ENCODE measurements at regions not wholly inside any gene's neighbourhood (a gene's known extent, or its start where the extent isn't known, plus 50 kb on each side); places are given as distances from the start of the nearest gene placed in this dataset.
"Not testable (repeated sequence)": the region's sequence is repeated elsewhere in the genome, so short reads cannot be mapped to it uniquely, and the experiment has no call there.

DNA sequence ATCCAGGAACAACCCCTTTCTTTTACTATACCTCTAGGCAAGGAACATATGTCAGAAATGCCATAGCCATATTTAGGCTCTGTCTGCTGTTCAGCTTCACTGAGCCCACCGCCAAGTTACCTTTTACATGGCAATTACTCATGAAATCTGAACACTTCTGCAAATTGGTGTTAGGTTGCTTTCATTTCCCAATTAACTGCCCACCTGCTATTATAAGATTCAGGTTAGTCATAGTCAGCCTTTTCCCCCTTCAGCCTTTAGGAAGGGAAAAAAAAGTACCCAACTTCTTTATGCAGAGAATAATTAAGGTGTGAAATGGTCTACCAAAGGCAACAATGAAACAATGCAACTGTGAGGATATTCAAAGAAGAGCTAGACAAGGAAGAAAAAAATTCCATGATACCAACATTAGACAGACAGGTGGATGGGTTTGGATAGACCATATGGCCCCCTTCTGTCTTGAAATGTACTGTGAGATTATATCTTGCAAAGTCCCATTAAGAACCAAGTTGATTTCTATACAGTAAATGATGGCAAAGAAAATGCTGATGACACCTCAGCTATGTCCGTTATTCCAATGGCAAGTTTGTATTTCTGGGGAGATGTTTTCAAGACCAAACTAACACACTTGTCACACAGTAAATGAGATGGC is 442.1 kb upstream of the NRP1 start:
- no peak for DNase-seq
- no peak overlapping the region for H3K27ac Mint-ChIP-seq
- no peaks in the 10 kb centered on the region for H3K36me3 Mint-ChIP-seq
- peaks cover 7% of the 10 kb centered on the region for H3K4me1 Mint-ChIP-seq
- H3K4me3 Mint-ChIP-seq = no peak overlapping the region
- H3K27me3 Mint-ChIP-seq = peaks cover 8% of the 10 kb centered on the region
- no peaks in the 10 kb centered on the region for H3K9me3 Mint-ChIP-seq

DNA sequence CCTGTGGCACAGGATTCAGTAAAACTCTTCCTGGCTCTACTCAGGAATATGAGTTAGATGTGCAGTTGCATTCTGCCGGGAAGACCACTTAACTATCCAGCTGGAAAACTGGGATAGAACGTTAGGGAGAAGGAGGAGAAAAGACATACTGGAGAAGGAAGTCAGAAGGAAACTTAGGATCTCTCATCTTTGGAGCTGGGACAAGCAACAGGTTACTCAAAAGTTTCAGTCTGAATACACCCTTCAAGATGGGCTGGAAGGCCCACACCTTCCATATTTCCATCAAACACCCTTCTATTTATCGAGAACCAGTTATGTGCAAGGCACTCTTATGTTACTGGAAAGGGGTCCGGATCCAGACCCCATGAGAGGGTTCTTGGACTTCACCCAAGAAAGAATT is 440.4 kb upstream of the NRP1 start:
- DNase-seq = no peak
- H3K27ac Mint-ChIP-seq = no peak overlapping the region
- peaks cover 7% of the 10 kb centered on the region for H3K4me1 Mint-ChIP-seq
- H3K36me3 Mint-ChIP-seq = no peaks in the 10 kb centered on the region
- no peak overlapping the region for H3K4me3 Mint-ChIP-seq
- peaks cover 11% of the 10 kb centered on the region for H3K27me3 Mint-ChIP-seq
- H3K9me3 Mint-ChIP-seq = no peaks in the 10 kb centered on the region

DNA sequence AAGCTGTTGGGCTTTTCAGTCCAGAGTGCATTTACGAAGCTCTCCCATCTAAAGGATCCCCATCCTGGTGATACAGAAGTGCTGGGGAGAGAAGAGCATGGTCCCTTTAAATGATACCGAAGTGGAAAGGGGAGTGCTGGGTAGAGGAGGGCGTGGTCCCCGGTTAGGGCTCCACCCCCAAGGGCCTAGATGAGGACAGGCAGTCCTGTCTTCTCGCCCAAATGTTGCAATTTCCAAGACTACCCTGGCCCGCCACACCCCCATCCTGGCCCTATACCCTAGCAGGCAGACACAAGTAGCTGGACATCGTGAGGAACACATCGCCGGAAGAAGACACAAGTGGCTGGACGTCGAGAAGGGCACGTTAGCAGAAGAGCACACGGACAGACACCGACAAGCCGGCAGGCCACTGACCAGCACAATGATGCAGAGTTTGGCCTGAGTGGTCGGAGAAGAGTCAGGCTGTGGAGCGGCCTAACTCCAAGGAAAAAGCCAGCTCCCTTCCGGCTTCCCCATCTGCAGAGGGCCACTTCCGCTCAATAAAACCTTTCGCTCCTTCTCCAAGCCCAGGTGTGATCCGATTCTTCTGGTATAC is 439.5 kb upstream of the NRP1 start:
- no peak for DNase-seq
- Mint-ChIP-seq H3K27ac (no peak overlapping the region), H3K36me3 (no peaks in the 10 kb centered on the region), H3K9me3 (no peaks in the 10 kb centered on the region), H3K4me1 (peaks cover 7% of the 10 kb centered on the region), H3K27me3 (peaks cover 11% of the 10 kb centered on the region), H3K4me3 (no peak overlapping the region)

DNA sequence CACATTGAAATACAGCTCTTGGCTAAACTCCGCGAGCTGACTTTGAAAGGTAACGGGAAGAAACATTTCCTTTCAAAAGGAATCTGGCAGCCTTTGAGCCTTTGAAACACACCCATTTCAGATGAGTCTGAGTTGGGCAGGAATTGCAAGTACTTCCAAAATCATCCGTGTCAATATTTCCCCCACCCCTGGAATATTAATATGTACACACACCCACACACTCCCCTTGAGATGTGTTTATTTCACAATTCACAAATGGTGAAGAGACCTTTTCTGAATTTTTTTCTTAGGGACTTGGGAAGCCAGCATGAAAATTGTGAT is 438.7 kb upstream of the NRP1 start:
- peaks cover 11% of the 10 kb centered on the region for H3K27me3 Mint-ChIP-seq
- H3K36me3 Mint-ChIP-seq = no peaks in the 10 kb centered on the region
- no peak for DNase-seq
- no peak overlapping the region for H3K27ac Mint-ChIP-seq
- no peak overlapping the region for H3K4me3 Mint-ChIP-seq
- H3K4me1 Mint-ChIP-seq = peaks cover 7% of the 10 kb centered on the region
- H3K9me3 Mint-ChIP-seq = no peaks in the 10 kb centered on the region

DNA sequence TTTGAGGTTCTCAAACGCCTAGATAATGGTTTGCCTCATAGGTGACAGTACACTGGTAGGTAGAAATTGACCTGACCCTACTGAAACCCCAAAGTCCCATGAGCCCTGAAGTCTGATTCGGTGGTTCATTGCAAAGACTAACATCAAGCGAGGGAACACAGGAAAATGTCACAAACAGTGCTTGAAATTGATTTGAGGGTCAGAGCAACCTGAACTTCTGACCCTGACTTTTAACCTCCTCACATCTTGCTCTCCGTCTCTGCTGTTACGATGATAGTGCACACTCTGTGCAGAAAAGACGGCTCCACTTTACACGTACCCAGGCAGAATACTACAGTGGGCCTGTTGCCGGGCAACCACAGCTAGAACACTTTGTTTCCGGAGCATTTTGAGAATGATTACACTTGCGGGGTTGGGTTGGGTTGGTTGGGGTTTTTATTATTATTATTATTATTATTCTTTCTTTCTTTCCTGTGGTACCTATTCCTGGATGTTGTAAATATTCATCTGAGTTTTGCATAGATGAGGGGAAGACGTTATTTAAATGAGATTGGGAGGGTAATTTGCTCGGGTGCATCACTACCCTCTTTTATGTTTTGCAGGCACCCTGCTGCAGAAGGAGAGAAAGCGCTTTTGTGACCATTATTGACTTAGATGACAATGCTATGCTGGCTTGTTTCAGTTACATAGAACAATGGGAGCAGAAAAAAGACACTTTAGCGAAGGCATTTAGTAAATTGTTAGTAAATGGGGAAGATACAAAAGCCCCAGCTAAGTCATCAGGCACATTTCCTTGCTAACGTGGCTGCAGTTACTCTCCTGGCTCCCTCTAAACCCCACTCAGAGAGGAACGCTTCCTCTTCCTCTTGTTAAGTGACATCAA is 438.1 kb upstream of the NRP1 start:
- H3K27ac Mint-ChIP-seq = no peak overlapping the region
- no peaks in the 10 kb centered on the region for H3K36me3 Mint-ChIP-seq
- H3K27me3 Mint-ChIP-seq = peaks cover 11% of the 10 kb centered on the region
- H3K4me3 Mint-ChIP-seq = no peak overlapping the region
- DNase-seq = no peak
- peaks cover 7% of the 10 kb centered on the region for H3K4me1 Mint-ChIP-seq
- no peaks in the 10 kb centered on the region for H3K9me3 Mint-ChIP-seq

DNA sequence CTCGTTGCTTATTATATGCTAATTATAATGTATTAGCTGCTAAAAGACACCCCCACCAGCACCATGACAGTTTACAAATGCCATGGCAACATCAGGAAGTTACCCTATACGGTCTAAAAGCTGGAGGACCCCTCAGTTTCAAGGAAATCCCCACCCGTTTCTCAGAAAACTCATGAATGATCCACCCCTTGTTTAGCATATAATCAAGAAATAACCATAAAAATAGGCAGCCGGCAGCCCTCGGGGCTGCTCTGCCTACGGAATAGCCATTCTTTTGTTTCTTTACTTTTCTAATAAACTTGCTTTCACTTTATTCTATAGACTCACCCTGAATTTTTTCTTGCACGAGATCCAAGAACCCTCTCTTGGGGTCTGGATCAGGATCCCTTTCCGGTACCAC is 437.4 kb upstream of the NRP1 start:
- not testable (repeated sequence) for H3K36me3 Mint-ChIP-seq, H3K9me3 Mint-ChIP-seq, H3K4me3 Mint-ChIP-seq, H3K4me1 Mint-ChIP-seq, H3K27ac Mint-ChIP-seq, DNase-seq
- peaks cover 11% of the 10 kb centered on the region for H3K27me3 Mint-ChIP-seq

DNA sequence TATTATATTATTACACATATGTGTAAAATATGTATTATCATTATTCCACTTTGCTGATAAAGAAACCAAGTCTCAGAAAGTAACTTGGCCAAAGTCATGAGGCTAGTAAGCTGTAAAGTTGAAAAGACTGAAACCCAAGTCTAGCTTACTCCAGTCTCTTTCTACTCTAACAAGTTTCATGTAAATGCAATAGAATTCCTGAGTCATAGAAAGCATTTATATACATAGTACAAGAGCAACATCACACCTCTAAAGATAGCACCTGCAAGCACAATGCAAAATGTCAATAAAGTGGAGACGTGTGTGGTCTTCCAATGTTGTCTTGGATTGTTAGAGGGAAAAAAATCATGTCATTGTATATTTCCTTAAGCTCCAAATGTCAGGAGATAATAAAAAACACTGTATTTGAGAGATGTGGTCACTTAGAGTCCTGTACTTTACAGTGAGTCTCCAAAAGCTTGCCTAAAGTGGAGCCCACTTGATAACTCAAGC is 430.3 kb upstream of the NRP1 start:
- DNase-seq = no peak
- Mint-ChIP-seq H3K27me3 (no peaks in the 10 kb centered on the region), H3K4me1 (no peaks in the 10 kb centered on the region), H3K27ac (no peak overlapping the region), H3K36me3 (peaks cover 2% of the 10 kb centered on the region), H3K4me3 (no peak overlapping the region), H3K9me3 (peaks cover 2% of the 10 kb centered on the region)

DNA sequence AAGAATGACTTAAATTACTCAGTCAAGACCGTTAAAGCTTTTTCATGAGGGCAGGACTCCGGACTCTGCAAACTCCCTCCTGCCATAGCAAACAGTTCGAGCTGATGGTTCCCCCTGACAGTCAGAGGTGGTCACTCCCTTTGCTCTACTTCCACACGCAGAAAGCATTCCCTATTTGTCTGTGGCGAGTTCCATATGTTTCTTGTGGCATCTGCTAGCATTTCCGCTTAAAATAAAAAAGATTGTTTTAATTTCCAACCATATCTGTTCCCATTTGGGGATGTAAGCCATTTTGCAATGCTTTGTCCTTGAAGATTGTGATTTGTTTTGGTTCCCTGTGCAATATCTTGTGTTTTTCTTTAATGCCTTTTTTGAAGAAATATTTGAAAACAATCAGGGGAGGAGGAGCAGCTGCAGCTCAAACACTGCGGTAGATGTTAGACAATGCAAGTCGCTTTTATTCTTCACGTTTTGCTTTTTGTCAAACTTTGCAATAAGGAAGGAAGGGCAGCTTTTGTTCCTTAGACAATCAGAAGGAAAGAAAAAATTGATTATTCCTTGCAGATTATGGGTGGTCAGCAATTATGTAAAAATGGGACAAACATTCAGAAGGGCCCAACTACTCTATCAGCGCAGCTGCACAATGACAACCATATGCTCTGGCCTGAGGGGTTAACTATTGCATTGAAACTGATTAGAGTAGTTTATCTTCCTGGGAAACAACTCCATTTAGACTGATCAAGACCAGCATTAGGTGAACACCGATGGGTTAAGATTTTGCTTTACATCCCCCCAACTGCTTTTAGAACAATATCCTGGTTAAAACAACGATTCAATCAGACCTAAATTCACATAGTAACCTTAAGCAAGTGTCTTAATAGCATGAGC is 425.8 kb upstream of the NRP1 start:
- no peak overlapping the region for H3K27ac Mint-ChIP-seq
- peaks cover 2% of the 10 kb centered on the region for H3K36me3 Mint-ChIP-seq
- no peak overlapping the region for H3K4me3 Mint-ChIP-seq
- H3K9me3 Mint-ChIP-seq = peaks cover 2% of the 10 kb centered on the region
- no peaks in the 10 kb centered on the region for H3K27me3 Mint-ChIP-seq
- H3K4me1 Mint-ChIP-seq = no peaks in the 10 kb centered on the region
- DNase-seq = no peak

DNA sequence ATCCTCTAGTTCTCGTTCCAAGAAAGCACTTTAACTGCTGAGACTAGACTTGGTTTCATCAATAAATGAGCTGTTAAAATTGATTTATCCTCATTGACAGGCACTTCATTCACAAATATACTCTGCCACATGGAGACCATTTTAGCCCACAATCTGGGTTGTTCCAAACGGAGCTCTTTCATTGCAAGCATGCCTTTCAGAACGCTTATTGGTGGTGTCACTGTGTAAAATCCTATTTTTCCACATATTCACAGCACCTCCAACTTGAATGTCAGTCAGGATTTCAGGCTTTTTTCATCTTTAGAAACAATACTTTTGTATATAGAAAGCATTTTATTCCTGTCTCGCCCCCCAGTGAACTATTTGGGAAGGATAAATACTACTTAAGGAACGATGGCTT is 424.7 kb upstream of the NRP1 start:
- Mint-ChIP-seq H3K4me3 (no peak overlapping the region), H3K27ac (no peak overlapping the region), H3K36me3 (peaks cover 2% of the 10 kb centered on the region), H3K4me1 (no peaks in the 10 kb centered on the region), H3K27me3 (no peaks in the 10 kb centered on the region), H3K9me3 (peaks cover 2% of the 10 kb centered on the region)
- DNase-seq = no peak

DNA sequence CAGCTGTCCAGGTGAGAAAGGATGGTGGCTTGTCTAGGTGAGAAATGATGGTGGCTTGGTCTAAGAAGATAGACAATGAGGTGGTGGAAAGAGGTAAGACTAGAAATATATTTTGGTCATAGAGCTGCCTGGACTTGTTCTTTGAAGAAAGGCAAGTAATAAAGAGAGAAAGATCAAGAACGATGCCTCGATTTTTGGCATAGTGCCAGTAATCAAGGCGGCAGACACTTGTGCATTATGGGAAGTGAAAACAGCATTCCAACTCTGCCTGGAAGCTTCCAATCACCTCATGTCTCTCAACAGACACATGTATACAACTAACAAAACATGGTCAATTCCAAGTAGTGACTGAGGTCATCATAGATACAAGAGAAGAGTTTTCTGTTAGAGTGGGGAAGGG is 423.8 kb upstream of the NRP1 start:
- no peak overlapping the region for H3K27ac Mint-ChIP-seq
- no peaks in the 10 kb centered on the region for H3K27me3 Mint-ChIP-seq
- no peak overlapping the region for H3K4me3 Mint-ChIP-seq
- DNase-seq = no peak
- H3K4me1 Mint-ChIP-seq = no peaks in the 10 kb centered on the region
- H3K9me3 Mint-ChIP-seq = peaks cover 2% of the 10 kb centered on the region
- H3K36me3 Mint-ChIP-seq = peaks cover 2% of the 10 kb centered on the region

DNA sequence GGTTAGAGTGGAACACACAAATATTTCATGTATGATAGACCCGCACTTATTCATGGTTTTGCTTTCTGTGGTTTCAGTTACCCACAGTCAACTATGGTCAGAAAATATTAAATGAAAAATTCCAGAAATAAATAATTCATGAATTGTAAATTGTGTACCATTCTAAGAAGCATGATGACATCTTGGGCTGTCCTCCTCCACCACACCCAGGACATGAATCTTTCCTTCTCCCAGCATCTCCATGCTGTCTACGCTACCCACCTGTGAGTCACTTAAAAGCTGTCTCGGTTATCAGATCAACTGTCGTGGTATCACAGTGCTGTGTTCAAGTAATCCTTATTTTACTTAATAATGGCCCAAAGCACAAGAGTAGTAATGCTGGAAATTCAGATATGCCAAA is 419.6 kb upstream of the NRP1 start:
- no peaks in the 10 kb centered on the region for H3K4me1 Mint-ChIP-seq
- no peak overlapping the region for H3K4me3 Mint-ChIP-seq
- DNase-seq = no peak
- H3K27me3 Mint-ChIP-seq = no peaks in the 10 kb centered on the region
- H3K9me3 Mint-ChIP-seq = no peaks in the 10 kb centered on the region
- H3K36me3 Mint-ChIP-seq = no peaks in the 10 kb centered on the region
- H3K27ac Mint-ChIP-seq = no peak overlapping the region

DNA sequence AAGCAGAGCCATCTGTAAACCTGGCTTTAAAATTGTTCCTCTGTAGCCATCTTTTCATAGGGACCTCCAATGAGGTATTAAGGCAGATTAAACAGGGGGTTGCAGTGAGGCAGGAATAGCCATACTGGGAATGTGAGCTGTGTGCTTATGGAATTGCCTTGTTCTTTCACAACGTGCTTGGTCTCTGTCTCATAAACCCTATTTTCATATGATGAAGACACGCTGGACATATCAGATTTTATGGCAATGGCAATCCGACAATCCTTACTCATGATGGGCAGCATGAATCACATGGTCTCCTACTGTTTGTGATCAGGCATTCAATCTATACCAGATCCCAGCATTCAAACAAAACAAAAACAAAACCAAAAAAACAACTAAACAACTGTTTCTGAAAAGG is 418.9 kb upstream of the NRP1 start:
- no peaks in the 10 kb centered on the region for H3K4me1 Mint-ChIP-seq
- H3K4me3 Mint-ChIP-seq = no peak overlapping the region
- no peaks in the 10 kb centered on the region for H3K36me3 Mint-ChIP-seq
- no peak for DNase-seq
- H3K27me3 Mint-ChIP-seq = no peaks in the 10 kb centered on the region
- H3K9me3 Mint-ChIP-seq = no peaks in the 10 kb centered on the region
- H3K27ac Mint-ChIP-seq = no peak overlapping the region

DNA sequence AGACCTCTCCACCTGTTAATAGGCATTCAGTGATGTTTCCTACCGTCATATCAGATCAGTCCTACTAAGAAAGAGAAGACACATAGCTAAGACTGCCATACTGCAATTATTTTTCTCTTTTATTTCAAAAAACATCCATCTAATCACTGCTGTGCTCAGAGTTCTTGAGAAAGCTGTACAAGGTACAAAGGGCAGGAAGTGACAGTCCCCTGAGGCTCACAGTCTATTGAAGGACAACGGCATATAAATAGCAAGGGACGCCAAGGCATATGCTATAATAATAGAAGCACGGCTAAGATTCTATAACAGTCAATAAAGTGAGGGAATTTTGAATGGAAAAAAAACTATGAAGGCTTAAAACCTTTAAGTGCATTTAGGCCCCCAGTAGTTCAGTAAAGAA is 415.3 kb upstream of the NRP1 start:
- DNase-seq = no peak
- Mint-ChIP-seq H3K36me3 (no peaks in the 10 kb centered on the region), H3K4me3 (no peak overlapping the region), H3K27me3 (no peaks in the 10 kb centered on the region), H3K9me3 (no peaks in the 10 kb centered on the region), H3K4me1 (peaks cover 2% of the 10 kb centered on the region), H3K27ac (no peak overlapping the region)

DNA sequence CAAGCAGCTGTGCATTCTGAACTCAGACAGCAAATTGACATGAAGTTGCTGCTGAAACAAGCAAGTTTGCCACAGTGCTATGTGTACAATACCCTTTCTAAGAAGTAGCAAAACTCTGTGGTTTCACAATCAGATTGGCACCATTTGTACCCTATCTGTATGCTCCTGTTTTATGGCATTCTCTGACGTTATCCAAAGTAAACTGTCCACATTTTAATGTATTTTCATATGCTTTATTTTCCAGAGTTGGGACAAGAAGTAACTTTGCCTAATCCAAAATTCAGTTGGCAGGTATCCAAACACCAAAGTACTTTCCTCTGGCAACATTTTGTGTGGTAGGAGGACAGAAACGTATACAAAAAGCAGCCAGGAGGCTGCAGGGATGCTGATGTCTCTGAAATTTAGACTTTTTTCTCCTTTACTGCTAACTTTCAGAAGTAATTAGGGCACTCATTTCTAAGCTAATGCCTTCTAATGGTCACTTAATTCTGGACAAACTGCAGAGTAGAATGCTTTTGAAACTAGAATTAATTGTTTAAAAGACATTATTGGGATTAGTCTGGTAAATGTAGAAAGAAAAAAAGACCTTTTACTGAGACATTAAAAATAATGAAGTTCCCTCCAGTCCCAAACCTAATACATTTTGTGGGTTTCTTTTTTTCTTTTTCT is 414.7 kb upstream of the NRP1 start:
- Mint-ChIP-seq H3K4me3 (no peak overlapping the region), H3K27me3 (no peaks in the 10 kb centered on the region), H3K36me3 (no peaks in the 10 kb centered on the region), H3K4me1 (peaks cover 2% of the 10 kb centered on the region), H3K27ac (no peak overlapping the region), H3K9me3 (no peaks in the 10 kb centered on the region)
- no peak for DNase-seq
